AG10803 (cell line): ENCODE measurements at regions not wholly inside any gene's neighbourhood (a gene's known extent, or its start where the extent isn't known, plus 50 kb on each side); places are given as distances from the start of the nearest gene placed in this dataset.
A peak's percentile ranks its signal among the peaks of the same experiment; 100 is the strongest.
"Not testable (repeated sequence)": the region's sequence is repeated elsewhere in the genome, so short reads cannot be mapped to it uniquely, and the experiment has no call there.

Source experiments
- DNase-seq: peaks from one replicate; pipeline ENCODE4 v3.0.0; 2010; ENCODE audit warnings: low read depth
- H3K4me3 ChIP-seq: 2 replicates; pipeline ENCODE4 v1.5.1; 2011; ENCODE audit warnings: mild to moderate bottlenecking, low read length, control low read depth
- CTCF ChIP-seq: conservative IDR thresholded peaks from 2 replicates; pipeline ENCODE4 v1.5.1; 2011; ENCODE audit warnings: mild to moderate bottlenecking, low read length, control low read depth, inconsistent platforms

- not testable (repeated sequence) for DNase-seq, H3K4me3 ChIP-seq
These were observed 198.0 kb downstream of the LMLN start for GRCh38 chr3:198158007-198158406.

- peak; percentile 44 for DNase-seq
- H3K4me3 ChIP-seq, result not testable (repeated sequence)
- peak; percentile 35; the same call in 1 of the 2 replicates for TF ChIP-seq CTCF
These were observed 207.5 kb downstream of the LMLN start for GRCh38 chr3:198167339-198168039.

GRCh38 chr3:198170781-198171180 is 210.8 kb downstream of the LMLN start:
- peak; percentile 48 for DNase-seq
- H3K4me3 ChIP-seq, result not testable (repeated sequence)

GRCh38 chr3:198173080-198173479 is 213.1 kb downstream of the LMLN start:
- H3K4me3 ChIP-seq, DNase-seq: not testable (repeated sequence)

- not testable (repeated sequence) for DNase-seq, H3K4me3 ChIP-seq
These were observed 214.0 kb downstream of the LMLN start for GRCh38 chr3:198173929-198174574.
